Activated B cell treated with CpG ODN at 0.5 μM for 24 hours (primary cell): ENCODE measurements at regions not wholly inside any gene's neighbourhood (a gene's known extent, or its start where the extent isn't known, plus 50 kb on each side); places are given as distances from the start of the nearest gene placed in this dataset.
"Not testable (repeated sequence)": the region's sequence is repeated elsewhere in the genome, so short reads cannot be mapped to it uniquely, and the experiment has no call there.

Source experiments
- ATAC-seq: fragments of 200-7000 bp; cut with Tn5 transposase; one replicate; pipeline ENCODE4 v1.10.0; 2021; ENCODE audit warnings: low read depth, mild to moderate bottlenecking, moderate library complexity
- CTCF ChIA-PET: fragments of 350-600 bp; sonication (Branson Sonifier 250); formaldehyde crosslinking; loops from one replicate; lab custom pipeline; 2021; ENCODE audit warnings: antibody characterized with exemption; lab: Charles Lee
- POLR2A ChIA-PET: fragments of 350-600 bp; sonication (Branson Sonifier 250); formaldehyde crosslinking; loops from one replicate; lab custom pipeline; 2021; ENCODE audit warnings: antibody characterized with exemption; lab: Charles Lee
- DNase-seq: peaks from one replicate; pipeline ENCODE4 v3.0.0; 2022
- H3K27ac Mint-ChIP-seq: one replicate; pipeline ENCODE4 v1.8.0; 2020; ENCODE audit warnings: mixed read lengths
- H3K27me3 Mint-ChIP-seq: one replicate; pipeline ENCODE4 v1.8.0; 2021; ENCODE audit warnings: mixed read lengths
- H3K36me3 Mint-ChIP-seq: one replicate; pipeline ENCODE4 v1.8.0; 2021; ENCODE audit warnings: low read depth, mixed read lengths
- H3K4me1 Mint-ChIP-seq: one replicate; pipeline ENCODE4 v1.8.0; 2021; ENCODE audit warnings: mixed read lengths
- H3K4me3 Mint-ChIP-seq: one replicate; pipeline ENCODE4 v1.8.0; 2020; ENCODE audit warnings: mild to moderate bottlenecking, mixed read lengths
- H3K9me3 Mint-ChIP-seq: one replicate; pipeline ENCODE4 v1.8.0; 2020; ENCODE audit warnings: mixed read lengths
- CTCF ChIP-seq: fragments of 200-600 bp; IDR thresholded peaks from one replicate; pipeline ENCODE4 v1.8.0; 2022; ENCODE audit warnings: antibody characterized with exemption, mild to moderate bottlenecking
- intact Hi-C: fragments of 100-400 bp; cut with micrococcal nuclease; formaldehyde crosslinking; loops from one replicate; pipeline ENCODE4 v1.15.1; 2024

- Mint-ChIP-seq H3K27ac (no peak overlapping the region), H3K4me3 (no peak overlapping the region), H3K9me3 (no peaks in the 10 kb centered on the region), H3K36me3 (no peaks in the 10 kb centered on the region), H3K4me1 (no peaks in the 10 kb centered on the region), H3K27me3 (peaks cover 6% of the 10 kb centered on the region)
- ATAC-seq (no peak), DNase-seq (no peak)
- TF ChIP-seq CTCF, result no peak
- ChIA-PET CTCF (no interaction called here), POLR2A (no interaction called here)
- intact Hi-C loops, result no loop called here
Observed at GRCh38 chr15:45802140-45802539, 167.3 kb downstream of the SQOR start.

GRCh38 chr15:45804028-45804427 is 169.2 kb downstream of the SQOR start:
- POLR2A ChIA-PET, result no interaction called here
- Mint-ChIP-seq H3K27ac (no peak overlapping the region), H3K27me3 (peaks cover 4% of the 10 kb centered on the region), H3K9me3 (no peaks in the 10 kb centered on the region), H3K36me3 (no peaks in the 10 kb centered on the region), H3K4me3 (no peak overlapping the region), H3K4me1 (no peaks in the 10 kb centered on the region)
- TF ChIP-seq CTCF, result no peak
- CTCF ChIA-PET, result no interaction called here
- ATAC-seq, result no peak
- no peak for DNase-seq
- intact Hi-C loops, result no loop called here

- ChIA-PET POLR2A (no interaction called here), CTCF (no interaction called here)
- no peaks in the 10 kb centered on the region for H3K9me3 Mint-ChIP-seq
- no peak for ATAC-seq
- H3K4me3 Mint-ChIP-seq, result no peak overlapping the region
- no peaks in the 10 kb centered on the region for H3K4me1 Mint-ChIP-seq
- H3K27ac Mint-ChIP-seq, result no peak overlapping the region
- intact Hi-C loops, result no loop called here
- DNase-seq, result no peak
- H3K27me3 Mint-ChIP-seq, result peaks cover 6% of the 10 kb centered on the region
- no peaks in the 10 kb centered on the region for H3K36me3 Mint-ChIP-seq
- TF ChIP-seq CTCF, result no peak
Observed at GRCh38 chr15:45810201-45810600, 175.4 kb downstream of the SQOR start.

GRCh38 chr15:45812200-45812599 is 177.4 kb downstream of the SQOR start:
- no peak for DNase-seq
- no peak overlapping the region for H3K4me3 Mint-ChIP-seq
- POLR2A ChIA-PET, result no interaction called here
- no peaks in the 10 kb centered on the region for H3K9me3 Mint-ChIP-seq
- TF ChIP-seq CTCF, result no peak
- intact Hi-C loops, result no loop called here
- H3K4me1 Mint-ChIP-seq, result no peaks in the 10 kb centered on the region
- no peak for ATAC-seq
- no peaks in the 10 kb centered on the region for H3K36me3 Mint-ChIP-seq
- H3K27ac Mint-ChIP-seq, result no peak overlapping the region
- peaks cover 6% of the 10 kb centered on the region for H3K27me3 Mint-ChIP-seq
- CTCF ChIA-PET, result no interaction called here

- DNase-seq, H3K9me3 Mint-ChIP-seq, H3K36me3 Mint-ChIP-seq, intact Hi-C loops, H3K27me3 Mint-ChIP-seq, CTCF ChIA-PET, H3K4me1 Mint-ChIP-seq, POLR2A ChIA-PET, H3K27ac Mint-ChIP-seq, H3K4me3 Mint-ChIP-seq, ATAC-seq: not testable (repeated sequence)
Observed at GRCh38 chr15:45817578-45817977, 182.7 kb downstream of the SQOR start.

- ATAC-seq (no peak), DNase-seq (no peak)
- ChIA-PET CTCF (no interaction called here), POLR2A (no interaction called here)
- H3K9me3 Mint-ChIP-seq, result no peaks in the 10 kb centered on the region
- H3K4me3 Mint-ChIP-seq, result no peak overlapping the region
- no peaks in the 10 kb centered on the region for H3K36me3 Mint-ChIP-seq
- TF ChIP-seq CTCF, result no peak
- H3K27ac Mint-ChIP-seq, result no peak overlapping the region
- no peaks in the 10 kb centered on the region for H3K4me1 Mint-ChIP-seq
- intact Hi-C loops, result no loop called here
- peaks cover 3% of the 10 kb centered on the region for H3K27me3 Mint-ChIP-seq
Observed at GRCh38 chr15:45821390-45821789, 186.6 kb downstream of the SQOR start.

GRCh38 chr15:45822968-45823367 is 188.1 kb downstream of the SQOR start:
- intact Hi-C loops, result not testable (repeated sequence)

More at GRCh38 chr15:45822968-45823367, 188.1 kb downstream of the SQOR start:
- DNase-seq, H3K36me3 Mint-ChIP-seq, POLR2A ChIA-PET, H3K27ac Mint-ChIP-seq, H3K4me1 Mint-ChIP-seq, H3K27me3 Mint-ChIP-seq, H3K4me3 Mint-ChIP-seq, ATAC-seq, CTCF ChIA-PET, H3K9me3 Mint-ChIP-seq: not testable (repeated sequence)
